PC-3 (cell line): ENCODE measurements at regions not wholly inside any gene's neighbourhood (a gene's known extent, or its start where the extent isn't known, plus 50 kb on each side); places are given as distances from the start of the nearest gene placed in this dataset.

ENCODE experiments used
- ATAC-seq: fragments of 200-7000 bp; cut with Tn5 transposase; 2 replicates; pipeline ENCODE4 v1.9.1; 2020; ENCODE audit warnings: mild to moderate bottlenecking, moderate library complexity
- BruUV-seq: library from RNA; stranded (reverse); fragments of 400-500 nt; replicated peaks from 2 replicates; lab custom pipeline; 2021; lab: Mats Ljungman, UMichigan
- CTCF ChIA-PET: fragments of 300-600 bp; sonication (Branson Sonifier 250); formaldehyde crosslinking; loops from one replicate; lab custom pipeline; 2022; ENCODE audit warnings: antibody characterized with exemption; lab: Charles Lee
- POLR2A ChIA-PET: fragments of 300-600 bp; sonication (Branson Sonifier 250); formaldehyde crosslinking; loops from one replicate; lab custom pipeline; 2022; ENCODE audit warnings: antibody characterized with exemption; ENCODE audit not compliant: unreplicated experiment; lab: Charles Lee
- DNase-seq: peaks from one replicate; pipeline ENCODE4 v3.0.0-alpha.2; 2015
- H2AFZ ChIP-seq: fragments of 300-600 bp; sonication (generic); 2 replicates; pipeline ENCODE4 v1.6.0; 2016; ENCODE audit warnings: antibody characterized with exemption, low read length
- H3F3A ChIP-seq: fragments of 300-600 bp; sonication (generic); one replicate; pipeline ENCODE4 v1.6.0; 2017; ENCODE audit warnings: antibody characterized with exemption, low read length, control low read depth, mild to moderate bottlenecking; ENCODE audit not compliant: unreplicated experiment
- H3K27ac ChIP-seq: fragments of 300-600 bp; sonication (generic); 2 replicates; pipeline ENCODE4 v1.5.1; 2016; ENCODE audit warnings: mild to moderate bottlenecking, low read length
- H3K27me3 ChIP-seq: fragments of 300-600 bp; sonication (generic); 2 replicates; pipeline ENCODE4 v1.6.1; 2016; ENCODE audit warnings: low read length, mixed read lengths
- H3K36me3 ChIP-seq: fragments of 300-600 bp; sonication (generic); 2 replicates; pipeline ENCODE4 v1.6.1; 2016; ENCODE audit warnings: low read depth, mixed run types, low read length, mixed read lengths
- H3K4me1 ChIP-seq: fragments of 300-600 bp; sonication (generic); 2 replicates; pipeline ENCODE4 v1.5.1; 2016; ENCODE audit warnings: low read length; ENCODE audit not compliant: insufficient read depth
- H3K4me2 ChIP-seq: fragments of 300-600 bp; sonication (generic); 2 replicates; pipeline ENCODE4 v1.6.0; 2016; ENCODE audit warnings: low read length
- H3K4me3 ChIP-seq: fragments of 300-600 bp; sonication (generic); 2 replicates; pipeline ENCODE4 v1.5.1; 2016; ENCODE audit warnings: mild to moderate bottlenecking, low read length, mixed read lengths
- H3K79me2 ChIP-seq: fragments of 300-600 bp; sonication (generic); 2 replicates; pipeline ENCODE4 v1.6.1; 2017; ENCODE audit warnings: low read length, mixed read lengths
- H3K9ac ChIP-seq: fragments of 300-600 bp; sonication (generic); 2 replicates; pipeline ENCODE4 v1.6.0; 2016; ENCODE audit warnings: mild to moderate bottlenecking, low read length
- H3K9me2 ChIP-seq: fragments of 300-600 bp; sonication (generic); replicated peaks from 2 replicates; pipeline ENCODE4 v1.6.1; 2016; ENCODE audit warnings: mixed run types, low read length, mixed read lengths
- H3K9me3 ChIP-seq: fragments of 300-600 bp; sonication (generic); 2 replicates; pipeline ENCODE4 v1.6.1; 2016; ENCODE audit warnings: low read length, mixed read lengths
- H4K20me1 ChIP-seq: fragments of 300-600 bp; sonication (generic); 2 replicates; pipeline ENCODE4 v1.6.1; 2016; ENCODE audit warnings: low read length, mixed read lengths
- EZH2 ChIP-seq: fragments of 300-600 bp; sonication (generic); IDR thresholded peaks from one replicate; pipeline ENCODE4 v1.6.1; 2017; ENCODE audit warnings: antibody characterized with exemption, mild to moderate bottlenecking, low read length; ENCODE audit not compliant: unreplicated experiment
- EZH2phosphoT487 ChIP-seq: fragments of 300-600 bp; sonication (generic); IDR thresholded peaks from 2 replicates; pipeline ENCODE4 v1.6.1; 2018; ENCODE audit warnings: mild to moderate bottlenecking, antibody characterized with exemption, low read length, borderline replicate concordance
- intact Hi-C: fragments of 100-400 bp; cut with micrococcal nuclease; formaldehyde crosslinking; loops from 2 replicates; pipeline ENCODE4 v1.9.0; 2023
- TF ChIP-seq, protein P1 (sequence below): fragments of 300-600 bp; sonication (generic); conservative IDR thresholded peaks from 2 replicates; pipeline ENCODE4 v1.5.1; 2017; ENCODE audit warnings: antibody characterized with exemption, low read depth, mild to moderate bottlenecking, low read length

DNA sequence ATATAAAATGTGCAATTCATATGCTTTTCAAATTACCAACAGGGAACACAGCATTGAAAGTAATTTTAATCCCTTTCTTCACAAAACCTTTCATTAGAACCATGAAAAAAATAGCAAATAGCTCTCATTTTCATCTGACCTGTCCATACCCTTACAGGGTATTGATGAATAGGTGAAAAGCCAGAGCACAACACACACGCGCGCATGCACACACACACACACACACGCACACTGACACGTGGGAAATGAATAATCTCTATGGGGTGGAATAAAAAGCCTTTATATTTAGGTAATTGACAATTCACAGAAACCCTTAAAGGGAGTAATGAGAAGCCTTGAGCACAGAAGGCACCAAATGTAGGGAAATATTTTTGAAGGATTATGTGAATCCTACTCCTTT lies 76.2 kb upstream of the POU2AF2 start:
- ChIA-PET CTCF (no interaction called here), POLR2A (no interaction called here)
- Histone ChIP-seq H2AFZ (no peak overlapping the region), H3K9me3 (no peaks in the 10 kb centered on the region), H4K20me1 (no peaks in the 10 kb centered on the region), H3K9me2 (no peaks in the 10 kb centered on the region), H3K4me2 (no peak overlapping the region), H3K4me1 (no peaks in the 10 kb centered on the region), H3K36me3 (no peaks in the 10 kb centered on the region), H3K27ac (no peak overlapping the region), H3K79me2 (no peaks in the 10 kb centered on the region), H3K9ac (no peak overlapping the region), H3F3A (no peaks in the 10 kb centered on the region), H3K4me3 (no peak overlapping the region), H3K27me3 (peaks cover 72% of the 10 kb centered on the region)
- DNase-seq: no peak
- TF ChIP-seq EZH2 (no peak), EZH2phosphoT487 (no peak)
- TF ChIP-seq, protein P1, sequence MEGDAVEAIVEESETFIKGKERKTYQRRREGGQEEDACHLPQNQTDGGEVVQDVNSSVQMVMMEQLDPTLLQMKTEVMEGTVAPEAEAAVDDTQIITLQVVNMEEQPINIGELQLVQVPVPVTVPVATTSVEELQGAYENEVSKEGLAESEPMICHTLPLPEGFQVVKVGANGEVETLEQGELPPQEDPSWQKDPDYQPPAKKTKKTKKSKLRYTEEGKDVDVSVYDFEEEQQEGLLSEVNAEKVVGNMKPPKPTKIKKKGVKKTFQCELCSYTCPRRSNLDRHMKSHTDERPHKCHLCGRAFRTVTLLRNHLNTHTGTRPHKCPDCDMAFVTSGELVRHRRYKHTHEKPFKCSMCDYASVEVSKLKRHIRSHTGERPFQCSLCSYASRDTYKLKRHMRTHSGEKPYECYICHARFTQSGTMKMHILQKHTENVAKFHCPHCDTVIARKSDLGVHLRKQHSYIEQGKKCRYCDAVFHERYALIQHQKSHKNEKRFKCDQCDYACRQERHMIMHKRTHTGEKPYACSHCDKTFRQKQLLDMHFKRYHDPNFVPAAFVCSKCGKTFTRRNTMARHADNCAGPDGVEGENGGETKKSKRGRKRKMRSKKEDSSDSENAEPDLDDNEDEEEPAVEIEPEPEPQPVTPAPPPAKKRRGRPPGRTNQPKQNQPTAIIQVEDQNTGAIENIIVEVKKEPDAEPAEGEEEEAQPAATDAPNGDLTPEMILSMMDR: no peak
- BruUV-seq: no TSS peak
- no peak for ATAC-seq
- intact Hi-C loops: no loop called here

DNA sequence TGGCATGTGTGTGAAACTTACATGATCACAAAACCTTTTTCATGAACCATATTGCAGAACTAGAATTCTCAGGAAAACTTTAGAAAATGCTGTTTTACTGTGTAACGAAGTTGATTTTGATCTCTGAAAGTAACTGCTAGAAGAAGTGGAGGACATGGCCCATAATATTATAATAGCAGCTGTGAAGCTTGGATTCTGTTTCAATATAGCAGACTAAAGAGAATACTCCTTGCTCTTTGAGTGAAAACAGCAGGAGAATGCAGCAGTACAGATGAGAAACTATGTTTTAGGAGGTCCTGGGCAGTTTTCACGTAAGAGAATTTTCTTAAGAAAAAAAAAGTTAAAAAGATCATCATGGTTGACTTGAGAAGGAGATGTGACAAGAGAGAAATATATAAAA lies 76.7 kb upstream of the POU2AF2 start:
- Histone ChIP-seq H3K4me2 (no peak overlapping the region), H3K27me3 (peaks cover 72% of the 10 kb centered on the region), H2AFZ (no peak overlapping the region), H3K4me3 (no peak overlapping the region), H3F3A (no peaks in the 10 kb centered on the region), H3K9me3 (no peaks in the 10 kb centered on the region), H3K9me2 (no peaks in the 10 kb centered on the region), H3K36me3 (no peaks in the 10 kb centered on the region), H3K27ac (no peak overlapping the region), H3K79me2 (no peaks in the 10 kb centered on the region), H3K9ac (no peak overlapping the region), H3K4me1 (no peaks in the 10 kb centered on the region), H4K20me1 (no peaks in the 10 kb centered on the region)
- ATAC-seq (no peak), DNase-seq (no peak)
- POLR2A ChIA-PET: no interaction called here
- CTCF ChIA-PET: no interaction called here
- BruUV-seq: no TSS peak
- TF ChIP-seq EZH2 (no peak), EZH2phosphoT487 (no peak)
- TF ChIP-seq, protein P1: no peak
- intact Hi-C loops: no loop called here

DNA sequence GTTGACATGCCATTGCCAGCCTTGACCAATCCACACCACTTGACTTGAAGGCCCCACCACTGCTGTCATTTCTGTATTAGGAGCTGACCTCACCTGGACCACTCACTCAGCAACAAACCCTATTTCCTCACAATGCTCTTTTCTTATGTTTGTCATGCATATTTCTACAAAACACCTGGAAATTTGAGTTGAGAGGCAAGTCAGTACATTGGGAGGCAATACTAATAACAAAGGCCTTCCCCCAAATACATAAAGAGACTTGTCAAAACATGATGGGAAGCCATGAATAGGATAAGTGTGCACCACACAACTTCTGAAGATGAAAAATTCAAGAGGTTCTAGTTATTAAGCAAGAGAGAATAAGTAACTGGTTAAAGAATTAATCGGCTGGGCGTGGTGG lies 77.9 kb upstream of the POU2AF2 start:
- no peak for DNase-seq

More for the DNA sequence above, 77.9 kb upstream of the POU2AF2 start:
- H3K9me2 ChIP-seq: no peaks in the 10 kb centered on the region
- no peaks in the 10 kb centered on the region for H3K4me1 ChIP-seq
- no peak overlapping the region for H3K4me3 ChIP-seq
- no peak overlapping the region for H3K9ac ChIP-seq
- H2AFZ ChIP-seq: no peak overlapping the region
- no peaks in the 10 kb centered on the region for H3K9me3 ChIP-seq
- H3K4me2 ChIP-seq: no peak overlapping the region
- intact Hi-C loops: no loop called here
- H3K27me3 ChIP-seq: peaks cover 72% of the 10 kb centered on the region
- no peaks in the 10 kb centered on the region for H4K20me1 ChIP-seq
- H3K27ac ChIP-seq: no peak overlapping the region
- TF ChIP-seq, protein P1: no peak
- no peak for TF ChIP-seq EZH2phosphoT487
- TF ChIP-seq EZH2: no peak
- ChIA-PET POLR2A (no interaction called here), CTCF (no interaction called here)
- H3K79me2 ChIP-seq: no peaks in the 10 kb centered on the region
- H3K36me3 ChIP-seq: no peaks in the 10 kb centered on the region
- no TSS peak for BruUV-seq
- no peak for ATAC-seq
- no peaks in the 10 kb centered on the region for H3F3A ChIP-seq
